K562 (cell line): ENCODE measurements at regions not wholly inside any gene's neighbourhood (a gene's known extent, or its start where the extent isn't known, plus 50 kb on each side); places are given as distances from the start of the nearest gene placed in this dataset.
A peak's percentile ranks its signal among the peaks of the same experiment; 100 is the strongest.

Source experiments
- ATAC-seq: fragments of 200-7000 bp; cut with Tn5 transposase; 3 replicates; pipeline ENCODE4 v1.9.1; 2020; ENCODE audit warnings: moderate library complexity
- BruUV-seq: library from RNA; stranded (reverse); fragments of 400-500 nt; replicated peaks from 2 replicates; lab custom pipeline; 2021; lab: Mats Ljungman, UMichigan
- CTCF ChIA-PET: fragments of 300-600 bp; formaldehyde crosslinking; extraction: SDS; loops from one replicate; lab custom pipeline; 2021; ENCODE audit warnings: low intra/inter-chr PET ratio; lab: Yijun Ruan, JAX
- POLR2A ChIA-PET: fragments of 300-600, 350-650 bp; sonication (Branson Sonifier 250); formaldehyde crosslinking; extraction: SDS; loops from one replicate; lab custom pipeline; 2021; ENCODE audit warnings: antibody characterized with exemption, inconsistent platforms; lab: Yijun Ruan, JAX
- DNase-seq, 4 experiments: peaks; one replicate each; pipeline versions ENCODE4 v3.0.0 to v3.0.0-alpha.2; 2011 to 2018; ENCODE audit warnings: low spot score in 3 of 4, mixed read lengths in 3 of 4; ENCODE audit errors: extremely low read depth in 1 of 4
- FAIRE-seq: peaks from 2 replicates; lab custom pipeline; 2011; peaks lifted over from hg19 to GRCh38; lab: Jason Lieb, UNC
- H2AFZ ChIP-seq: 2 replicates; pipeline ENCODE4 v1.6.0; 2011; ENCODE audit warnings: low read depth, low read length, control low read depth, inconsistent platforms
- H3K27ac ChIP-seq: fragments of 200-600 bp; 3 replicates; pipeline ENCODE4 v1.8.0; 2011; ENCODE audit warnings: low read depth, mild to moderate bottlenecking, control low read depth, inconsistent platforms, low read length, moderate library complexity, mixed read lengths; ENCODE audit errors: extremely low read depth
- H3K27me3 ChIP-seq, 2 experiments: fragments of 300-600 bp in 1 of 2; 2 replicates in 1 of 2; 3 replicates in 1 of 2; pipeline versions ENCODE4 v1.6.0 to v1.8.0; 2011; ENCODE audit warnings: inconsistent platforms in 2 of 2, low read length in 2 of 2, mild to moderate bottlenecking in 1 of 2, mixed read lengths in 1 of 2, moderate library complexity in 1 of 2; ENCODE audit not compliant: control insufficient read depth in 2 of 2, insufficient read depth in 2 of 2
- H3K36me3 ChIP-seq: fragments of 300-600 bp; 3 replicates; pipeline ENCODE4 v1.8.0; 2011; ENCODE audit warnings: mild to moderate bottlenecking, low read length, inconsistent platforms; ENCODE audit not compliant: control insufficient read depth, insufficient read depth
- H3K4me1 ChIP-seq, 2 experiments: fragments of 200-600 bp in 1 of 2; replicated peaks in 1 of 2; 2 replicates in 1 of 2; 3 replicates in 1 of 2; pipeline versions ENCODE4 v1.5.1 to v1.8.0; 2011; ENCODE audit warnings: inconsistent platforms in 2 of 2, low read length in 2 of 2, mild to moderate bottlenecking in 1 of 2, mixed read lengths in 1 of 2, moderate library complexity in 1 of 2; ENCODE audit not compliant: control insufficient read depth in 2 of 2, insufficient read depth in 2 of 2
- H3K4me2 ChIP-seq: 2 replicates; pipeline ENCODE4 v1.6.1; 2011; ENCODE audit warnings: low read length, control low read depth, inconsistent platforms, mixed read lengths; ENCODE audit not compliant: insufficient read depth
- H3K4me3 ChIP-seq: fragments of 200-600 bp; sonication (generic), shearing (Covaris generic); 2 replicates; pipeline ENCODE4 v1.5.1; 2016; ENCODE audit warnings: control low read depth, inconsistent platforms
- H3K79me2 ChIP-seq: fragments of 200-600 bp; 3 replicates; pipeline ENCODE4 v1.8.0; 2011; ENCODE audit warnings: low read length, inconsistent platforms; ENCODE audit not compliant: control insufficient read depth, insufficient read depth
- H3K9ac ChIP-seq, 2 experiments: 2 replicates each; pipeline versions ENCODE4 v1.6.0 to v1.6.1; 2011; ENCODE audit warnings: low read depth in 2 of 2, low read length in 2 of 2, control low read depth in 1 of 2, inconsistent platforms in 1 of 2, mild to moderate bottlenecking in 1 of 2, mixed read lengths in 1 of 2; ENCODE audit not compliant: insufficient read depth in 1 of 2
- H3K9me1 ChIP-seq: one replicate; pipeline ENCODE4 v1.6.0; 2011; ENCODE audit warnings: inconsistent platforms, mild to moderate bottlenecking, low read length, moderate library complexity; ENCODE audit not compliant: control insufficient read depth, insufficient read depth
- H3K9me3 ChIP-seq: replicated peaks from 2 replicates; pipeline ENCODE4 v1.5.1; 2011; ENCODE audit warnings: low read depth, low read length, inconsistent platforms; ENCODE audit not compliant: control insufficient read depth, insufficient read depth
- H4K20me1 ChIP-seq: replicated peaks from 2 replicates; pipeline ENCODE4 v1.6.1; 2011; ENCODE audit warnings: low read length, inconsistent platforms, mixed read lengths; ENCODE audit not compliant: control insufficient read depth, insufficient read depth
- CCAR2 ChIP-seq: fragments of 200-400 bp; formaldehyde crosslinking; IDR thresholded peaks from 2 replicates; pipeline ENCODE4 v1.6.1; 2017; ENCODE audit warnings: mild to moderate bottlenecking, low read depth, low read length
- FUS ChIP-seq: fragments of 200-400 bp; formaldehyde crosslinking; optimal IDR thresholded peaks from 2 replicates; pipeline ENCODE3; 2017; ENCODE audit warnings: low read depth, low read length
- HDAC3 ChIP-seq: fragments of 450-650 bp; IDR thresholded peaks from 2 replicates; pipeline ENCODE4 v1.6.1; 2018; ENCODE audit warnings: borderline replicate concordance, mild to moderate bottlenecking, moderate library complexity; ENCODE audit not compliant: partially characterized antibody
- IRF2 ChIP-seq: sonication (generic); formaldehyde crosslinking; IDR thresholded peaks from 2 replicates; pipeline ENCODE4 v1.8.1; 2022; ENCODE audit warnings: mild to moderate bottlenecking, missing genetic modification reagents
- KAT2B ChIP-seq: IDR thresholded peaks from one replicate; pipeline ENCODE4 v1.6.1; 2012; ENCODE audit warnings: low read depth, mild to moderate bottlenecking, control low read depth, inconsistent platforms, low read length, moderate library complexity
- RB1 ChIP-seq: fragments of 450-650 bp; IDR thresholded peaks from 2 replicates; pipeline ENCODE4 v1.6.1; 2017; ENCODE audit warnings: low read depth, mild to moderate bottlenecking
- RBM25 ChIP-seq: fragments of 200-400 bp; formaldehyde crosslinking; IDR thresholded peaks from 2 replicates; pipeline ENCODE4 v1.6.1; 2018; ENCODE audit warnings: low read length, low read depth, moderate library complexity; ENCODE audit not compliant: severe bottlenecking
- SMARCB1 ChIP-seq: IDR thresholded peaks from 2 replicates; pipeline ENCODE4 v1.6.1; 2011; ENCODE audit warnings: improper control_type of control experiment, low read depth; ENCODE audit not compliant: insufficient read length
- WGBS: fragments of 100-300 bp; shearing (Covaris generic); methylation state at CpG from one replicate; pipeline ENCODE4 v1.1.6; 2016; ENCODE audit warnings: low coverage, mixed read lengths; ENCODE audit not compliant: insufficient coverage; ENCODE audit errors: missing lambda C conversion rate; 5-methylcytosine and 5-hydroxymethylcytosine counted together
- in situ Hi-C: fragments of 300-500 bp; cut with MboI; formaldehyde crosslinking; loops from 4 replicates; pipeline ENCODE4 v1.15.0; 2018; ENCODE audit warnings: inconsistent platforms, mixed read lengths
- intact Hi-C: fragments of 100-400 bp; cut with micrococcal nuclease; formaldehyde crosslinking; loops from 2 replicates; pipeline ENCODE4 v1.14.2; 2022
- TF ChIP-seq, protein P1 (sequence below): sonication (generic); formaldehyde crosslinking; IDR thresholded peaks from 2 replicates; pipeline ENCODE4 v1.8.0; 2023; ENCODE audit warnings: missing genetic modification reagents, mild to moderate bottlenecking, borderline replicate concordance

DNA sequence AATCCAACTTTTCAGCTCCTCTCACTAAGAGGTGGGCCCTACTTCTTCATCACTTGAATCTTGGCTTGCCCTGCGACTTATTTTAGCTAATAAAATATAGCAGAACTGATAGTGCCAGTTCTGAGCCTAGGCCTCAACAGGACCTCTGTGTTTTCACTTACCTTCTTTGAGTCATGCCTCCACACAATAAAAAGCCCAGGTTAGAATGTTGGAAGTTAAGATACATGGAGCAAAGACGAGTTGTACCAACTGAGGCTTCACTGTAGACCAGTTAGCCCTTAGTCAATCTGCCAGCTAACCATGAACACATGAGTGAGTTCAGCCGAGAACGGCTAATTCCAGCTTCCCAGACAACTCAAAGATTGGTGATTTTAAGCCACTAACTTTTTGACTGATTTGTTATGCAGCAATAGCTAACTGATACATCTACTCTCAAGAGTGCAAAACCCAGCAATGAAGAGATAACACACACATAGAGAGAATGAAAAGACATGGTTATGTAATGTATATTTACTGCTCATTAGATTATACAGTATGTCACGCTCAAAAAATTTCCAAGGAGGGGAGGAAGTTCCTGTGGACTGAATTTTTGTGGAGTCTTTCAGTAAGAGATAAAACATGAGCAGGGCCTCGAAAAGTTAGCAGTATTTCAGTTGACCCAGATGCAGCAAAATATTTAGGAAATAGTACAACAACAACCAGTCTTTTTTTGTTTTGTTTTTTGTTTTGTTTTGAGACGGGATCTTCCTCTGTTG is 181.1 kb downstream of the MYCN start:
- ChIA-PET CTCF (no interaction called here), POLR2A (interaction anchor here (0.6 kb wide), 1 partner anchor 56 kb away, joined by 3 read pairs; no protein-coding TSS in a partner anchor)
- intact Hi-C loops: no loop called here
- Histone ChIP-seq H3K27ac (no peak overlapping the region), H3K9me3 (no peaks in the 10 kb centered on the region), H3K4me2 (no peak overlapping the region), H4K20me1 (no peaks in the 10 kb centered on the region), H2AFZ (no peak overlapping the region), H3K4me1 (no peaks in the 10 kb centered on the region), H3K9me1 (no peaks in the 10 kb centered on the region), H3K36me3 (no peaks in the 10 kb centered on the region), H3K79me2 (no peaks in the 10 kb centered on the region), H3K9ac (no peak overlapping the region), H3K27me3 (no peaks in the 10 kb centered on the region), H3K4me3 (no peak overlapping the region)
- no peak for DNase-seq
- WGBS: 1% methylated on average over 7 of the region's 7 CpGs
- FAIRE-seq: no peak
- in situ Hi-C loops: no loop called here
- TF ChIP-seq KAT2B: no peak
- TF ChIP-seq, protein P1, sequence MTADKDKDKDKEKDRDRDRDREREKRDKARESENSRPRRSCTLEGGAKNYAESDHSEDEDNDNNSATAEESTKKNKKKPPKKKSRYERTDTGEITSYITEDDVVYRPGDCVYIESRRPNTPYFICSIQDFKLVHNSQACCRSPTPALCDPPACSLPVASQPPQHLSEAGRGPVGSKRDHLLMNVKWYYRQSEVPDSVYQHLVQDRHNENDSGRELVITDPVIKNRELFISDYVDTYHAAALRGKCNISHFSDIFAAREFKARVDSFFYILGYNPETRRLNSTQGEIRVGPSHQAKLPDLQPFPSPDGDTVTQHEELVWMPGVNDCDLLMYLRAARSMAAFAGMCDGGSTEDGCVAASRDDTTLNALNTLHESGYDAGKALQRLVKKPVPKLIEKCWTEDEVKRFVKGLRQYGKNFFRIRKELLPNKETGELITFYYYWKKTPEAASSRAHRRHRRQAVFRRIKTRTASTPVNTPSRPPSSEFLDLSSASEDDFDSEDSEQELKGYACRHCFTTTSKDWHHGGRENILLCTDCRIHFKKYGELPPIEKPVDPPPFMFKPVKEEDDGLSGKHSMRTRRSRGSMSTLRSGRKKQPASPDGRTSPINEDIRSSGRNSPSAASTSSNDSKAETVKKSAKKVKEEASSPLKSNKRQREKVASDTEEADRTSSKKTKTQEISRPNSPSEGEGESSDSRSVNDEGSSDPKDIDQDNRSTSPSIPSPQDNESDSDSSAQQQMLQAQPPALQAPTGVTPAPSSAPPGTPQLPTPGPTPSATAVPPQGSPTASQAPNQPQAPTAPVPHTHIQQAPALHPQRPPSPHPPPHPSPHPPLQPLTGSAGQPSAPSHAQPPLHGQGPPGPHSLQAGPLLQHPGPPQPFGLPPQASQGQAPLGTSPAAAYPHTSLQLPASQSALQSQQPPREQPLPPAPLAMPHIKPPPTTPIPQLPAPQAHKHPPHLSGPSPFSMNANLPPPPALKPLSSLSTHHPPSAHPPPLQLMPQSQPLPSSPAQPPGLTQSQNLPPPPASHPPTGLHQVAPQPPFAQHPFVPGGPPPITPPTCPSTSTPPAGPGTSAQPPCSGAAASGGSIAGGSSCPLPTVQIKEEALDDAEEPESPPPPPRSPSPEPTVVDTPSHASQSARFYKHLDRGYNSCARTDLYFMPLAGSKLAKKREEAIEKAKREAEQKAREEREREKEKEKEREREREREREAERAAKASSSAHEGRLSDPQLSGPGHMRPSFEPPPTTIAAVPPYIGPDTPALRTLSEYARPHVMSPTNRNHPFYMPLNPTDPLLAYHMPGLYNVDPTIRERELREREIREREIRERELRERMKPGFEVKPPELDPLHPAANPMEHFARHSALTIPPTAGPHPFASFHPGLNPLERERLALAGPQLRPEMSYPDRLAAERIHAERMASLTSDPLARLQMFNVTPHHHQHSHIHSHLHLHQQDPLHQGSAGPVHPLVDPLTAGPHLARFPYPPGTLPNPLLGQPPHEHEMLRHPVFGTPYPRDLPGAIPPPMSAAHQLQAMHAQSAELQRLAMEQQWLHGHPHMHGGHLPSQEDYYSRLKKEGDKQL (CRISPR knock-in tag): no peak
- no peak for TF ChIP-seq FUS
- TF ChIP-seq RBM25: peak; percentile 30
- TF ChIP-seq SMARCB1: no peak
- no peak for TF ChIP-seq RB1
- no peak for TF ChIP-seq IRF2 (CRISPR knock-in tag)
- no peak for TF ChIP-seq CCAR2
- no peak for TF ChIP-seq HDAC3
- ATAC-seq: no peak
- BruUV-seq: no TSS peak
